ENCODE measurements at regions not wholly inside any gene's neighbourhood (a gene's known extent, or its start where the extent isn't known, plus 50 kb on each side); places are given as distances from the start of the nearest gene placed in this dataset.

DNA sequence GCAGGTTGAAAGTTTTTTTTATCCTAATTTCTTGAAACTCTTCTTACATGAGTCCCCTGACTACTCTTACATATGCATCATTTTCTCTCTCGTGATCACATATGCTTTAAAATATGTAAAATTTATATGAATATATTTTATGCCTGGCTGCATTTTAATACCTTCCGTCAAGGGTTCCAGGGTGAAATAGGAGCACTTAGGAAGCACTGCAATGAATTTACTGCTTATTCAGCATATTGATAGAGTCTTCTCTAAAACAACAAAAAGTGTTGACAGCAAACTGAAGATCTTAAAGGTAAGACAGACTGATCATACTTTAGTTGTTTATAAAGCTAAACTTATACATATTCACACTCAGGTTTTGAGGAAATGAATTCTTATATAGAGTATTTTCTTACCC, 1191.6 kb upstream of the CRIM1 start:
- Histone ChIP-seq H3K27me3 (no peaks in the 10 kb centered on the region), H3K36me3 (no peaks in the 10 kb centered on the region), H3K27ac (no peak overlapping the region), H3K9me3 (no peaks in the 10 kb centered on the region), H3K4me3 (no peak overlapping the region), H3K4me1 (no peaks in the 10 kb centered on the region)
- ATAC-seq (no peak), DNase-seq (no peak)
- TF ChIP-seq CTCF (IDR thresholded peaks at IDR 0.05), result no peak
- no peak for TF ChIP-seq POLR2A (IDR thresholded peaks at IDR 0.05)
- intact Hi-C loops (cut with DNase I), result no loop called here
- 62 to 93% (median 87%) methylated on average over 2 of the region's 2 CpGs for WGBS, 4 donors

- intact Hi-C loops (cut with DNase I), result no loop called here
- Histone ChIP-seq H3K4me1 (no peaks in the 10 kb centered on the region), H3K27me3 (no peaks in the 10 kb centered on the region), H3K4me3 (no peak overlapping the region), H3K36me3 (no peaks in the 10 kb centered on the region), H3K27ac (no peak overlapping the region), H3K9me3 (no peaks in the 10 kb centered on the region)
- WGBS, 4 donors, result 51 to 61% (median 56%) methylated on average over 4 of the region's 4 CpGs
- ATAC-seq, result no peak
- TF ChIP-seq POLR2A (IDR thresholded peaks at IDR 0.05) (no peak), CTCF (IDR thresholded peaks at IDR 0.05) (no peak)
- DNase-seq, result no peak
These were observed 1194.7 kb upstream of the CRIM1 start for GRCh38 chr2:35160871-35161270.

GRCh38 chr2:35125871-35126270, 1229.7 kb upstream of the CRIM1 start:
- Histone ChIP-seq H3K4me1 (no peaks in the 10 kb centered on the region), H3K27ac (no peak overlapping the region), H3K27me3 (no peaks in the 10 kb centered on the region), H3K36me3 (no peaks in the 10 kb centered on the region), H3K4me3 (no peak overlapping the region), H3K9me3 (peaks cover 0 to 15% (median 0%) of the 10 kb centered on the region in 12 donors)
- intact Hi-C loops (cut with DNase I), result no loop called here
- WGBS, 4 donors, result 12 to 85% (median 78%) methylated on average over 1 of the region's 1 CpG
- ATAC-seq (no peak), DNase-seq (no peak)
- TF ChIP-seq POLR2A (IDR thresholded peaks at IDR 0.05) (no peak), CTCF (IDR thresholded peaks at IDR 0.05) (no peak)

- Histone ChIP-seq H3K36me3 (no peaks in the 10 kb centered on the region), H3K4me3 (no peak overlapping the region), H3K4me1 (no peaks in the 10 kb centered on the region), H3K27ac (no peak overlapping the region), H3K9me3 (peaks cover 0 to 15% (median 0%) of the 10 kb centered on the region in 12 donors), H3K27me3 (no peaks in the 10 kb centered on the region)
- intact Hi-C loops (cut with DNase I), result no loop called here
- ATAC-seq (no peak), DNase-seq (no peak)
- WGBS, 4 donors, result 70 to 100% (median 83%) methylated on average over 3 to 4 of the region's 4 CpGs
- TF ChIP-seq POLR2A (IDR thresholded peaks at IDR 0.05) (no peak), CTCF (IDR thresholded peaks at IDR 0.05) (no peak)
These were observed 1230.3 kb upstream of the CRIM1 start for GRCh38 chr2:35125278-35125677.
